C4-2B (cell line): ENCODE measurements at regions not wholly inside any gene's neighbourhood (a gene's known extent, or its start where the extent isn't known, plus 50 kb on each side); places are given as distances from the start of the nearest gene placed in this dataset.

Experiments used
- CTCF ChIP-seq: fragments of 450-650 bp; conservative IDR thresholded peaks from 2 replicates; pipeline ENCODE4 v1.5.1; 2017; ENCODE audit warnings: mild to moderate bottlenecking
- ZFX ChIP-seq: fragments of 450-650 bp; IDR thresholded peaks from 2 replicates; pipeline ENCODE4 v1.6.1; 2017

- TF ChIP-seq CTCF (no peak), ZFX (no peak)
Measured at GRCh38 chr2:52294628-52295027, 1262.7 kb upstream of the NRXN1 start.
